A549 (cell line): ENCODE measurements at regions not wholly inside any gene's neighbourhood (a gene's known extent, or its start where the extent isn't known, plus 50 kb on each side); places are given as distances from the start of the nearest gene placed in this dataset.

Source experiments
- EHF ChIP-seq: fragments of 250-450 bp; sonication (Bioruptor Pico); IDR thresholded peaks from 2 replicates; pipeline ENCODE4 v1.5.0; 2020; ENCODE audit warnings: mild to moderate bottlenecking
- EP300 ChIP-seq, 2 experiments: fragments of >200 bp; sonication (Bioruptor Twin); formaldehyde crosslinking; IDR thresholded peaks; 2 replicates in 1 of 2; 3 replicates in 1 of 2; pipeline ENCODE4 v1.6.1; 2016 to 2017
- JUN ChIP-seq, 2 experiments: fragments of >200 bp; sonication (Bioruptor Twin); formaldehyde crosslinking; IDR thresholded peaks; 2 replicates in 1 of 2; 3 replicates in 1 of 2; pipeline ENCODE4 v1.6.1; 2016 to 2017
- NPAS2 ChIP-seq: fragments of 250-450 bp; sonication (Bioruptor Pico); IDR thresholded peaks from 2 replicates; pipeline ENCODE4 v1.8.0; 2022; ENCODE audit warnings: mild to moderate bottlenecking, moderate library complexity, borderline replicate concordance
- POLR2A ChIP-seq: IDR thresholded peaks from 2 replicates; pipeline ENCODE4 v1.6.1; 2012; ENCODE audit warnings: mild to moderate bottlenecking, low read length
- TP53 ChIP-seq: fragments of 250-450 bp; sonication (Bioruptor Pico); IDR thresholded peaks from 2 replicates; pipeline ENCODE4 v1.5.0; 2021; ENCODE audit warnings: mild to moderate bottlenecking, moderate library complexity
- TF ChIP-seq, protein P1 (sequence below): fragments of >200 bp; sonication (Bioruptor Twin); formaldehyde crosslinking; IDR thresholded peaks from 3 replicates; pipeline ENCODE4 v1.5.1; 2016
- TF ChIP-seq, protein P2 (sequence below): fragments of >200 bp; sonication (Bioruptor Twin); formaldehyde crosslinking; IDR thresholded peaks from 3 replicates; pipeline ENCODE4 v1.6.1; 2016
- TF ChIP-seq, protein P3 (sequence below): IDR thresholded peaks from 2 replicates; pipeline ENCODE4 v1.6.1; 2012
- TF ChIP-seq, protein P4 (sequence below): fragments of 250-450 bp; sonication (Bioruptor Pico); IDR thresholded peaks from 2 replicates; pipeline ENCODE4 v1.5.0; 2020; ENCODE audit warnings: low read depth, mild to moderate bottlenecking, moderate library complexity
- TF ChIP-seq, protein P5 (sequence below): fragments of 450-650 bp; IDR thresholded peaks from 2 replicates; pipeline ENCODE4 v1.6.1; 2014; ENCODE audit warnings: antibody characterized with exemption

DNA sequence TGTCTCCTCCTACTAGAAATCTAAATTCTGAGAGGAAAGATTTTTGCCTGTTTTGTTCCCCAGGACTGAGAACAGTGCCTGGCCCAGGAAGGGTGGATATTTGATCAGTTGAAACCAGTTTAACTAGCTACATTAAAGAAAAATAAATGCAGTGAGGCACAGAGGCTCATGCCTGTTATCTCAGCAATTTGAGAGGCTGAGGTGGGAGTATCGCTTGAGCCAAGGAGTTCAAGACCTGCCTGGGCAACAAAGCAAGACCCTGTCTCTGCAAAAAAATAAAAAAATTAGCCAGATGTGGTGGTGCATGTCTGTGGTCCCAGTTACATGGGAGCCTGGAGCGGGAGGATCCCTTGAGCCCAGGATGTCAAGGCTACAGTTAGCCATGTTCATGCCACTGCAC is 104.8 kb upstream of the CPEB4 start:
- TF ChIP-seq, protein P1, sequence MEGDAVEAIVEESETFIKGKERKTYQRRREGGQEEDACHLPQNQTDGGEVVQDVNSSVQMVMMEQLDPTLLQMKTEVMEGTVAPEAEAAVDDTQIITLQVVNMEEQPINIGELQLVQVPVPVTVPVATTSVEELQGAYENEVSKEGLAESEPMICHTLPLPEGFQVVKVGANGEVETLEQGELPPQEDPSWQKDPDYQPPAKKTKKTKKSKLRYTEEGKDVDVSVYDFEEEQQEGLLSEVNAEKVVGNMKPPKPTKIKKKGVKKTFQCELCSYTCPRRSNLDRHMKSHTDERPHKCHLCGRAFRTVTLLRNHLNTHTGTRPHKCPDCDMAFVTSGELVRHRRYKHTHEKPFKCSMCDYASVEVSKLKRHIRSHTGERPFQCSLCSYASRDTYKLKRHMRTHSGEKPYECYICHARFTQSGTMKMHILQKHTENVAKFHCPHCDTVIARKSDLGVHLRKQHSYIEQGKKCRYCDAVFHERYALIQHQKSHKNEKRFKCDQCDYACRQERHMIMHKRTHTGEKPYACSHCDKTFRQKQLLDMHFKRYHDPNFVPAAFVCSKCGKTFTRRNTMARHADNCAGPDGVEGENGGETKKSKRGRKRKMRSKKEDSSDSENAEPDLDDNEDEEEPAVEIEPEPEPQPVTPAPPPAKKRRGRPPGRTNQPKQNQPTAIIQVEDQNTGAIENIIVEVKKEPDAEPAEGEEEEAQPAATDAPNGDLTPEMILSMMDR: no peak
- TF ChIP-seq, protein P2, sequence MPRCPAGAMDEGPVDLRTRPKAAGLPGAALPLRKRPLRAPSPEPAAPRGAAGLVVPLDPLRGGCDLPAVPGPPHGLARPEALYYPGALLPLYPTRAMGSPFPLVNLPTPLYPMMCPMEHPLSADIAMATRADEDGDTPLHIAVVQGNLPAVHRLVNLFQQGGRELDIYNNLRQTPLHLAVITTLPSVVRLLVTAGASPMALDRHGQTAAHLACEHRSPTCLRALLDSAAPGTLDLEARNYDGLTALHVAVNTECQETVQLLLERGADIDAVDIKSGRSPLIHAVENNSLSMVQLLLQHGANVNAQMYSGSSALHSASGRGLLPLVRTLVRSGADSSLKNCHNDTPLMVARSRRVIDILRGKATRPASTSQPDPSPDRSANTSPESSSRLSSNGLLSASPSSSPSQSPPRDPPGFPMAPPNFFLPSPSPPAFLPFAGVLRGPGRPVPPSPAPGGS: no peak
- TF ChIP-seq TP53 (CRISPR knock-in tag): no peak
- TF ChIP-seq POLR2A: no peak
- TF ChIP-seq, protein P3, sequence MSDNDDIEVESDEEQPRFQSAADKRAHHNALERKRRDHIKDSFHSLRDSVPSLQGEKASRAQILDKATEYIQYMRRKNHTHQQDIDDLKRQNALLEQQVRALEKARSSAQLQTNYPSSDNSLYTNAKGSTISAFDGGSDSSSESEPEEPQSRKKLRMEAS: no peak
- TF ChIP-seq, protein P4, sequence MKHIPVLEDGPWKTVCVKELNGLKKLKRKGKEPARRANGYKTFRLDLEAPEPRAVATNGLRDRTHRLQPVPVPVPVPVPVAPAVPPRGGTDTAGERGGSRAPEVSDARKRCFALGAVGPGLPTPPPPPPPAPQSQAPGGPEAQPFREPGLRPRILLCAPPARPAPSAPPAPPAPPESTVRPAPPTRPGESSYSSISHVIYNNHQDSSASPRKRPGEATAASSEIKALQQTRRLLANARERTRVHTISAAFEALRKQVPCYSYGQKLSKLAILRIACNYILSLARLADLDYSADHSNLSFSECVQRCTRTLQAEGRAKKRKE: no peak
- TF ChIP-seq JUN (IDR thresholded peaks at IDR 0.05): no peak
- TF ChIP-seq, protein P5, sequence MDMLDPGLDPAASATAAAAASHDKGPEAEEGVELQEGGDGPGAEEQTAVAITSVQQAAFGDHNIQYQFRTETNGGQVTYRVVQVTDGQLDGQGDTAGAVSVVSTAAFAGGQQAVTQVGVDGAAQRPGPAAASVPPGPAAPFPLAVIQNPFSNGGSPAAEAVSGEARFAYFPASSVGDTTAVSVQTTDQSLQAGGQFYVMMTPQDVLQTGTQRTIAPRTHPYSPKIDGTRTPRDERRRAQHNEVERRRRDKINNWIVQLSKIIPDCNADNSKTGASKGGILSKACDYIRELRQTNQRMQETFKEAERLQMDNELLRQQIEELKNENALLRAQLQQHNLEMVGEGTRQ: no peak
- TF ChIP-seq EP300 (IDR thresholded peaks at IDR 0.05): no peak
- no peak for TF ChIP-seq EHF (CRISPR knock-in tag)
- no peak for TF ChIP-seq NPAS2 (CRISPR knock-in tag)
